ENCODE measurements at regions not wholly inside any gene's neighbourhood (a gene's known extent, or its start where the extent isn't known, plus 50 kb on each side); places are given as distances from the start of the nearest gene placed in this dataset.

GRCh38 chr10:16016688-16017087 is 156.4 kb upstream of the MINDY3 start:
- no peak for TF ChIP-seq ZNF609 (CRISPR knock-in tag; IDR thresholded peaks at IDR 0.05; ENCODE audit: borderline replicate concordance)
- TF ChIP-seq ZFX (CRISPR knock-in tag; IDR thresholded peaks at IDR 0.05): no peak
- no peak for TF ChIP-seq ARNT (IDR thresholded peaks at IDR 0.05)
- TF ChIP-seq BRCA1 (IDR thresholded peaks at IDR 0.05): no peak
- TF ChIP-seq BRCA1 (CRISPR knock-in tag; IDR thresholded peaks at IDR 0.05): no peak
- no peak for TF ChIP-seq USF1 (CRISPR knock-in tag; IDR thresholded peaks at IDR 0.05)
- no peak for TF ChIP-seq BCOR (IDR thresholded peaks at IDR 0.05)
- TF ChIP-seq ZNF766 (CRISPR knock-in tag; conservative IDR thresholded peaks at IDR 0.05): no peak
